NB4 (cell line): ENCODE measurements at regions not wholly inside any gene's neighbourhood (a gene's known extent, or its start where the extent isn't known, plus 50 kb on each side); places are given as distances from the start of the nearest gene placed in this dataset.

Source experiments
- POLR2A ChIP-seq: IDR thresholded peaks from 2 replicates; pipeline ENCODE4 v1.6.1; 2011; ENCODE audit warnings: mild to moderate bottlenecking; ENCODE audit not compliant: insufficient read length; ENCODE audit errors: extremely low read depth
- TF ChIP-seq, protein P1 (sequence below): IDR thresholded peaks from one replicate; pipeline ENCODE4 v1.5.1; 2012; ENCODE audit warnings: low read depth, low read length
- TF ChIP-seq, protein P2 (sequence below): IDR thresholded peaks from 2 replicates; pipeline ENCODE4 v1.6.1; 2011; ENCODE audit warnings: low read depth, low read length

DNA sequence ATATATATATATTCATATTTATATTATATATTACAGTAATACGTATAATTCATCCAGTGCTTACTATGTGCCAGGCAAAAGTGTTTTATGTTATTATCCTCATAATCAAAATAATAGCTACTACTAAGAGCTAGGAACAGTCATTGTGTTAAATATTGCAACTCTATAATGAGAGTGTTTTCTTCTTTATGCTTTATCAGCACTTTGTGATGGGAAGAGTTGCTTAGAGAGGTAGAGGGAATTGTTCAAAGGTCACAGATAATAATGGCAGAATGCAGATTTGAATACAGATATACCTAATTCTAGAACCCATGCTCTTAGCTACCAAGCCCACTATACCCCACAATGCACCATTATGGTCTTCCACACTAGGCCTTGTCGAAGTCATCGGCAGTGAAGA, 318.8 kb upstream of the PPARGC1A start:
- TF ChIP-seq, protein P1, sequence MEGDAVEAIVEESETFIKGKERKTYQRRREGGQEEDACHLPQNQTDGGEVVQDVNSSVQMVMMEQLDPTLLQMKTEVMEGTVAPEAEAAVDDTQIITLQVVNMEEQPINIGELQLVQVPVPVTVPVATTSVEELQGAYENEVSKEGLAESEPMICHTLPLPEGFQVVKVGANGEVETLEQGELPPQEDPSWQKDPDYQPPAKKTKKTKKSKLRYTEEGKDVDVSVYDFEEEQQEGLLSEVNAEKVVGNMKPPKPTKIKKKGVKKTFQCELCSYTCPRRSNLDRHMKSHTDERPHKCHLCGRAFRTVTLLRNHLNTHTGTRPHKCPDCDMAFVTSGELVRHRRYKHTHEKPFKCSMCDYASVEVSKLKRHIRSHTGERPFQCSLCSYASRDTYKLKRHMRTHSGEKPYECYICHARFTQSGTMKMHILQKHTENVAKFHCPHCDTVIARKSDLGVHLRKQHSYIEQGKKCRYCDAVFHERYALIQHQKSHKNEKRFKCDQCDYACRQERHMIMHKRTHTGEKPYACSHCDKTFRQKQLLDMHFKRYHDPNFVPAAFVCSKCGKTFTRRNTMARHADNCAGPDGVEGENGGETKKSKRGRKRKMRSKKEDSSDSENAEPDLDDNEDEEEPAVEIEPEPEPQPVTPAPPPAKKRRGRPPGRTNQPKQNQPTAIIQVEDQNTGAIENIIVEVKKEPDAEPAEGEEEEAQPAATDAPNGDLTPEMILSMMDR, result no peak
- no peak for TF ChIP-seq POLR2A
- TF ChIP-seq, protein P2, sequence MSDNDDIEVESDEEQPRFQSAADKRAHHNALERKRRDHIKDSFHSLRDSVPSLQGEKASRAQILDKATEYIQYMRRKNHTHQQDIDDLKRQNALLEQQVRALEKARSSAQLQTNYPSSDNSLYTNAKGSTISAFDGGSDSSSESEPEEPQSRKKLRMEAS, result no peak
